Glomerular endothelial cell (primary cell): ENCODE measurements at regions not wholly inside any gene's neighbourhood (a gene's known extent, or its start where the extent isn't known, plus 50 kb on each side); places are given as distances from the start of the nearest gene placed in this dataset.

ENCODE experiments used
- DNase-seq: peaks from one replicate; pipeline ENCODE4 v3.0.0-alpha.2; 2011; ENCODE audit warnings: low read depth, low spot score; ENCODE audit errors: extremely low read depth

- no peak for DNase-seq
Observed at GRCh38 chr16:64422259-64422658, 699.6 kb downstream of the CDH11 start.

GRCh38 chr16:64421515-64421914 is 700.3 kb downstream of the CDH11 start:
- DNase-seq, result no peak

- DNase-seq, result no peak
Observed at GRCh38 chr16:64419832-64420231, 702.0 kb downstream of the CDH11 start.

- no peak for DNase-seq
Observed at GRCh38 chr16:64417711-64418227, 704.1 kb downstream of the CDH11 start.

GRCh38 chr16:64416216-64417005 is 705.5 kb downstream of the CDH11 start:
- DNase-seq, result no peak

- no peak for DNase-seq
Observed at GRCh38 chr16:64412578-64413280, 709.1 kb downstream of the CDH11 start.

- DNase-seq, result no peak
Observed at GRCh38 chr16:64410306-64410705, 711.6 kb downstream of the CDH11 start.

- no peak for DNase-seq
Observed at GRCh38 chr16:64409783-64410210, 712.1 kb downstream of the CDH11 start.

- DNase-seq, result no peak
Observed at GRCh38 chr16:64408699-64409098, 713.2 kb downstream of the CDH11 start.

GRCh38 chr16:64406770-64407181 is 715.1 kb downstream of the CDH11 start:
- no peak for DNase-seq

- no peak for DNase-seq
Observed at GRCh38 chr16:64403352-64403751, 718.5 kb downstream of the CDH11 start.

GRCh38 chr16:64398793-64399192 is 723.1 kb downstream of the CDH11 start:
- no peak for DNase-seq

- no peak for DNase-seq
Observed at GRCh38 chr16:64397945-64398508, 723.8 kb downstream of the CDH11 start.

- no peak for DNase-seq
Observed at GRCh38 chr16:64397042-64397441, 724.8 kb downstream of the CDH11 start.

GRCh38 chr16:64394061-64394460 is 727.8 kb downstream of the CDH11 start:
- no peak for DNase-seq

GRCh38 chr16:64392456-64392855 is 729.4 kb downstream of the CDH11 start:
- DNase-seq, result no peak

- no peak for DNase-seq
Observed at GRCh38 chr16:64391063-64391600, 730.7 kb downstream of the CDH11 start.

GRCh38 chr16:64390102-64390501 is 731.8 kb downstream of the CDH11 start:
- DNase-seq, result no peak

- DNase-seq, result no peak
Observed at GRCh38 chr16:64384636-64385035, 737.2 kb downstream of the CDH11 start.

GRCh38 chr16:64381979-64382378 is 739.9 kb downstream of the CDH11 start:
- no peak for DNase-seq

- no peak for DNase-seq
Observed at GRCh38 chr16:64380751-64381150, 741.1 kb downstream of the CDH11 start.
